WTC11 (cell line): ENCODE measurements at regions not wholly inside any gene's neighbourhood (a gene's known extent, or its start where the extent isn't known, plus 50 kb on each side); places are given as distances from the start of the nearest gene placed in this dataset.

Source experiments
- ESRRA ChIP-seq: sonication (generic); formaldehyde crosslinking; IDR thresholded peaks from 2 replicates; pipeline ENCODE4 v1.8.1; 2022; ENCODE audit warnings: mild to moderate bottlenecking, missing genetic modification reagents, borderline replicate concordance
- ETV6 ChIP-seq: sonication (generic); formaldehyde crosslinking; IDR thresholded peaks from 2 replicates; pipeline ENCODE4 v1.8.1; 2022; ENCODE audit warnings: mild to moderate bottlenecking, missing genetic modification reagents
- JUN ChIP-seq: sonication (generic); formaldehyde crosslinking; IDR thresholded peaks from 2 replicates; pipeline ENCODE4 v1.8.0; 2023; ENCODE audit warnings: mild to moderate bottlenecking, missing genetic modification reagents
- MXD4 ChIP-seq: fragments of 250-450 bp; sonication (Bioruptor Pico); IDR thresholded peaks from 2 replicates; pipeline ENCODE4 v1.8.0; 2021; ENCODE audit warnings: mild to moderate bottlenecking, moderate library complexity, borderline replicate concordance
- NFE2L1 ChIP-seq: sonication (generic); formaldehyde crosslinking; IDR thresholded peaks from 2 replicates; pipeline ENCODE4 v1.8.1; 2023; ENCODE audit warnings: missing genetic modification reagents
- NR2C2 ChIP-seq: sonication (generic); formaldehyde crosslinking; IDR thresholded peaks from 2 replicates; pipeline ENCODE4 v1.8.0; 2022; ENCODE audit warnings: mild to moderate bottlenecking, missing genetic modification reagents
- SMAD4 ChIP-seq: sonication (generic); formaldehyde crosslinking; IDR thresholded peaks from 2 replicates; pipeline ENCODE4 v1.8.0; 2022; ENCODE audit warnings: mild to moderate bottlenecking, missing genetic modification reagents
- ZNF263 ChIP-seq: sonication (generic); formaldehyde crosslinking; IDR thresholded peaks from 2 replicates; pipeline ENCODE4 v1.8.1; 2022; ENCODE audit warnings: low read depth, mild to moderate bottlenecking, moderate library complexity, missing genetic modification reagents
- TF ChIP-seq, protein P1 (sequence below): fragments of 200-600 bp; IDR thresholded peaks from 2 replicates; pipeline ENCODE4 v1.8.0; 2022; ENCODE audit warnings: antibody characterized with exemption
- TF ChIP-seq, protein P2 (sequence below): sonication (generic); formaldehyde crosslinking; IDR thresholded peaks from 2 replicates; pipeline ENCODE4 v1.8.1; 2022; ENCODE audit warnings: mild to moderate bottlenecking, moderate library complexity, missing genetic modification reagents
- TF ChIP-seq, protein P3 (sequence below): sonication (generic); formaldehyde crosslinking; IDR thresholded peaks from 2 replicates; pipeline ENCODE4 v1.8.1; 2022; ENCODE audit warnings: low read depth, missing genetic modification reagents, borderline replicate concordance

- TF ChIP-seq, protein P1, sequence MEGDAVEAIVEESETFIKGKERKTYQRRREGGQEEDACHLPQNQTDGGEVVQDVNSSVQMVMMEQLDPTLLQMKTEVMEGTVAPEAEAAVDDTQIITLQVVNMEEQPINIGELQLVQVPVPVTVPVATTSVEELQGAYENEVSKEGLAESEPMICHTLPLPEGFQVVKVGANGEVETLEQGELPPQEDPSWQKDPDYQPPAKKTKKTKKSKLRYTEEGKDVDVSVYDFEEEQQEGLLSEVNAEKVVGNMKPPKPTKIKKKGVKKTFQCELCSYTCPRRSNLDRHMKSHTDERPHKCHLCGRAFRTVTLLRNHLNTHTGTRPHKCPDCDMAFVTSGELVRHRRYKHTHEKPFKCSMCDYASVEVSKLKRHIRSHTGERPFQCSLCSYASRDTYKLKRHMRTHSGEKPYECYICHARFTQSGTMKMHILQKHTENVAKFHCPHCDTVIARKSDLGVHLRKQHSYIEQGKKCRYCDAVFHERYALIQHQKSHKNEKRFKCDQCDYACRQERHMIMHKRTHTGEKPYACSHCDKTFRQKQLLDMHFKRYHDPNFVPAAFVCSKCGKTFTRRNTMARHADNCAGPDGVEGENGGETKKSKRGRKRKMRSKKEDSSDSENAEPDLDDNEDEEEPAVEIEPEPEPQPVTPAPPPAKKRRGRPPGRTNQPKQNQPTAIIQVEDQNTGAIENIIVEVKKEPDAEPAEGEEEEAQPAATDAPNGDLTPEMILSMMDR, result no peak
- TF ChIP-seq MXD4 (CRISPR knock-in tag) (no peak), JUN (CRISPR knock-in tag) (no peak), ESRRA (CRISPR knock-in tag) (no peak), NFE2L1 (CRISPR knock-in tag) (no peak), NR2C2 (no peak), ETV6 (CRISPR knock-in tag) (no peak), SMAD4 (no peak), ZNF263 (CRISPR knock-in tag) (no peak)
- TF ChIP-seq, protein P2, sequence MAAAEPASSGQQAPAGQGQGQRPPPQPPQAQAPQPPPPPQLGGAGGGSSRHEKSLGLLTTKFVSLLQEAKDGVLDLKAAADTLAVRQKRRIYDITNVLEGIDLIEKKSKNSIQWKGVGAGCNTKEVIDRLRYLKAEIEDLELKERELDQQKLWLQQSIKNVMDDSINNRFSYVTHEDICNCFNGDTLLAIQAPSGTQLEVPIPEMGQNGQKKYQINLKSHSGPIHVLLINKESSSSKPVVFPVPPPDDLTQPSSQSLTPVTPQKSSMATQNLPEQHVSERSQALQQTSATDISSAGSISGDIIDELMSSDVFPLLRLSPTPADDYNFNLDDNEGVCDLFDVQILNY, result no peak
- TF ChIP-seq, protein P3, sequence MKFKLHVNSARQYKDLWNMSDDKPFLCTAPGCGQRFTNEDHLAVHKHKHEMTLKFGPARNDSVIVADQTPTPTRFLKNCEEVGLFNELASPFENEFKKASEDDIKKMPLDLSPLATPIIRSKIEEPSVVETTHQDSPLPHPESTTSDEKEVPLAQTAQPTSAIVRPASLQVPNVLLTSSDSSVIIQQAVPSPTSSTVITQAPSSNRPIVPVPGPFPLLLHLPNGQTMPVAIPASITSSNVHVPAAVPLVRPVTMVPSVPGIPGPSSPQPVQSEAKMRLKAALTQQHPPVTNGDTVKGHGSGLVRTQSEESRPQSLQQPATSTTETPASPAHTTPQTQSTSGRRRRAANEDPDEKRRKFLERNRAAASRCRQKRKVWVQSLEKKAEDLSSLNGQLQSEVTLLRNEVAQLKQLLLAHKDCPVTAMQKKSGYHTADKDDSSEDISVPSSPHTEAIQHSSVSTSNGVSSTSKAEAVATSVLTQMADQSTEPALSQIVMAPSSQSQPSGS (CRISPR knock-in tag), result no peak
Measured at GRCh38 chr10:28912017-28912783, 234.9 kb downstream of the BAMBI start.
